GM23338 (cell line): ENCODE measurements at regions not wholly inside any gene's neighbourhood (a gene's known extent, or its start where the extent isn't known, plus 50 kb on each side); places are given as distances from the start of the nearest gene placed in this dataset.

ENCODE experiments used
- ATAC-seq: fragments of 200-7000 bp; cut with Tn5 transposase; 3 replicates; pipeline ENCODE4 v1.9.1; 2020
- DNase-seq: peaks from one replicate; pipeline ENCODE4 v3.0.0-alpha.2; 2015; ENCODE audit warnings: low spot score
- H2AFZ ChIP-seq: fragments of 200-600 bp; sonication (generic); 2 replicates; pipeline ENCODE4 v1.8.0; 2016; ENCODE audit warnings: antibody characterized with exemption, mild to moderate bottlenecking, moderate library complexity
- H3F3A ChIP-seq: fragments of 200-600 bp; sonication (generic); replicated peaks from 2 replicates; pipeline ENCODE4 v1.8.0; 2017; ENCODE audit warnings: antibody characterized with exemption, mixed run types, low read depth
- H3K27ac ChIP-seq: fragments of 200-600 bp; sonication (generic); 2 replicates; pipeline ENCODE4 v1.6.1; 2016; ENCODE audit warnings: low read depth
- H3K27me3 ChIP-seq: fragments of 200-600 bp; sonication (generic); 2 replicates; pipeline ENCODE4 v1.8.0; 2016; ENCODE audit warnings: mild to moderate bottlenecking, mixed run types, moderate library complexity; ENCODE audit not compliant: insufficient read depth
- H3K36me3 ChIP-seq: fragments of 200-600 bp; sonication (generic); 2 replicates; pipeline ENCODE4 v1.8.0; 2016; ENCODE audit warnings: mild to moderate bottlenecking; ENCODE audit not compliant: insufficient read depth
- H3K4me1 ChIP-seq: fragments of 200-600 bp; sonication (generic); 2 replicates; pipeline ENCODE4 v1.8.0; 2016; ENCODE audit warnings: mild to moderate bottlenecking, moderate library complexity; ENCODE audit not compliant: insufficient read depth
- H3K4me2 ChIP-seq: fragments of 200-600 bp; sonication (generic); 2 replicates; pipeline ENCODE4 v1.7.1; 2017; ENCODE audit warnings: mixed run types
- H3K4me3 ChIP-seq: fragments of 200-600 bp; sonication (generic); 2 replicates; pipeline ENCODE4 v1.6.1; 2016; ENCODE audit warnings: mixed run types
- H3K79me2 ChIP-seq: fragments of 200-600 bp; sonication (generic); replicated peaks from 2 replicates; pipeline ENCODE4 v1.8.0; 2017; ENCODE audit warnings: mild to moderate bottlenecking; ENCODE audit not compliant: insufficient read depth
- H3K9me2 ChIP-seq: fragments of 200-600 bp; sonication (generic); 2 replicates; pipeline ENCODE4 v1.8.0; 2017; ENCODE audit not compliant: insufficient read depth
- H4K20me1 ChIP-seq: fragments of 200-600 bp; sonication (generic); replicated peaks from 2 replicates; pipeline ENCODE4 v1.8.0; 2017; ENCODE audit warnings: mild to moderate bottlenecking; ENCODE audit not compliant: insufficient read depth
- H3K27ac Mint-ChIP-seq: 2 replicates; pipeline ENCODE4 v1.8.0; 2020; ENCODE audit warnings: inconsistent platforms, mild to moderate bottlenecking, moderate library complexity, mixed read lengths
- H3K27me3 Mint-ChIP-seq: 3 replicates; pipeline ENCODE4 v1.8.0; 2022; ENCODE audit warnings: low read depth, mild to moderate bottlenecking, moderate library complexity, mixed read lengths, inconsistent platforms; ENCODE audit not compliant: insufficient read depth, poor library complexity
- H3K36me3 Mint-ChIP-seq: 3 replicates; pipeline ENCODE4 v1.8.0; 2021; ENCODE audit warnings: low read depth, mild to moderate bottlenecking, inconsistent platforms, moderate library complexity, mixed read lengths
- H3K4me1 Mint-ChIP-seq: 3 replicates; pipeline ENCODE4 v1.8.0; 2020; ENCODE audit warnings: mild to moderate bottlenecking, inconsistent platforms, mixed read lengths
- H3K4me3 Mint-ChIP-seq: 3 replicates; pipeline ENCODE4 v1.8.0; 2021; ENCODE audit warnings: moderate library complexity, mild to moderate bottlenecking, inconsistent platforms, mixed read lengths
- H3K9me3 Mint-ChIP-seq: 3 replicates; pipeline ENCODE4 v1.8.0; 2020; ENCODE audit warnings: moderate library complexity, mild to moderate bottlenecking, inconsistent platforms, mixed read lengths
- EZH2 ChIP-seq: fragments of 200-600 bp; sonication (generic); IDR thresholded peaks from one replicate; pipeline ENCODE4 v1.8.0; 2017; ENCODE audit warnings: antibody characterized with exemption, mild to moderate bottlenecking, low read depth; ENCODE audit not compliant: unreplicated experiment
- EZH2phosphoT487 ChIP-seq: fragments of 200-600 bp; sonication (generic); IDR thresholded peaks from one replicate; pipeline ENCODE4 v1.8.1; 2018; ENCODE audit warnings: antibody characterized with exemption; ENCODE audit not compliant: unreplicated experiment
- JUNB ChIP-seq: IDR thresholded peaks from one replicate; pipeline ENCODE4 v1.6.1; 2016; ENCODE audit warnings: antibody characterized with exemption; ENCODE audit not compliant: unreplicated experiment
- NANOG ChIP-seq: IDR thresholded peaks from 2 replicates; pipeline ENCODE4 v1.6.1; 2016; ENCODE audit warnings: antibody characterized with exemption, borderline replicate concordance
- ZNF114 ChIP-seq: fragments of 250-450 bp; sonication (Bioruptor Pico); IDR thresholded peaks from 2 replicates; pipeline ENCODE4 v1.5.0; 2020; ENCODE audit warnings: mild to moderate bottlenecking, moderate library complexity
- ZNF331 ChIP-seq: fragments of 250-450 bp; sonication (Bioruptor Pico); IDR thresholded peaks from 2 replicates; pipeline ENCODE4 v1.5.0; 2020; ENCODE audit warnings: low read depth, mild to moderate bottlenecking, moderate library complexity
- TF ChIP-seq, protein P1 (sequence below), 2 experiments: fragments of 200-600 bp in 1 of 2; sonication (generic) in 1 of 2; conservative IDR thresholded peaks; 2 replicates each; pipeline versions ENCODE4 v1.5.1 to v1.6.1; 2016 to 2017; ENCODE audit warnings: antibody characterized with exemption in 2 of 2, low read depth in 2 of 2, mild to moderate bottlenecking in 2 of 2, moderate library complexity in 1 of 2
- TF ChIP-seq, protein P2 (sequence below): IDR thresholded peaks from 2 replicates; pipeline ENCODE4 v1.6.1; 2016; ENCODE audit warnings: antibody characterized with exemption
- TF ChIP-seq, protein P3 (sequence below): IDR thresholded peaks from one replicate; pipeline ENCODE4 v1.6.1; 2018; ENCODE audit warnings: antibody characterized with exemption; ENCODE audit not compliant: unreplicated experiment

DNA sequence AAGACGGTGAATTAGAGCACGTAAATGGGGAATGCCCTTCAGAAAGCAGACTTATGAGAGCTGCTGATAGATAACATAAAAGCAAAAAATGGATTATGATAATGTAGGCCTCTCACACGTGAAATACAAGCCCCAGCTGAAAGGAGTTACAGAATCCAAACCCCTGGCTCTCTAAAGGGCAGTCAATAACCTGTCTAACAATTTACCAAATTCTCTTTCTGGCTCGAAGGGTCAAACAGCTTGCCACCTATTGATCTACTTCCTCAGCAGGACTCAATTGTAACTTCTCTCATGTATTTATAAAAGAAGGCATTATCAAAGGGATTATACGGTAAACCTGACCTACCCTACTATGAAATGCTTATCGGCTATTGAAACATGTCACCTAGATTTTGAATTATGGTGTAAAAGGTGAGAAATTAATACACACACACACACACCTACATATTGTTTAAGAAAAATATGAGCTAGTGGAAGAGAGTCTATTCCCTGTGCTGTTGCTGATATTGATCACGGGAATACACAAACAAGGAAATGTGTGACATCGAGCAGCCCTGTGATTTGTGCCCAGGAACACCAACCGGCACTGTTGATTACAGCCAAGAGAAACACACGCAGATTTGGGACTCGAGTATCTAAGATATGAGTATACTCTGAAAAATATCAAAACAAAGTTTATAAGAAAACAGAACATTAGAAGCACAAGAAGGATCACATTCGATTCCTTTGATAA is 135.6 kb upstream of the NEBL start (continued):
- TF ChIP-seq EZH2: no peak
- TF ChIP-seq NANOG: no peak
- TF ChIP-seq, protein P1, sequence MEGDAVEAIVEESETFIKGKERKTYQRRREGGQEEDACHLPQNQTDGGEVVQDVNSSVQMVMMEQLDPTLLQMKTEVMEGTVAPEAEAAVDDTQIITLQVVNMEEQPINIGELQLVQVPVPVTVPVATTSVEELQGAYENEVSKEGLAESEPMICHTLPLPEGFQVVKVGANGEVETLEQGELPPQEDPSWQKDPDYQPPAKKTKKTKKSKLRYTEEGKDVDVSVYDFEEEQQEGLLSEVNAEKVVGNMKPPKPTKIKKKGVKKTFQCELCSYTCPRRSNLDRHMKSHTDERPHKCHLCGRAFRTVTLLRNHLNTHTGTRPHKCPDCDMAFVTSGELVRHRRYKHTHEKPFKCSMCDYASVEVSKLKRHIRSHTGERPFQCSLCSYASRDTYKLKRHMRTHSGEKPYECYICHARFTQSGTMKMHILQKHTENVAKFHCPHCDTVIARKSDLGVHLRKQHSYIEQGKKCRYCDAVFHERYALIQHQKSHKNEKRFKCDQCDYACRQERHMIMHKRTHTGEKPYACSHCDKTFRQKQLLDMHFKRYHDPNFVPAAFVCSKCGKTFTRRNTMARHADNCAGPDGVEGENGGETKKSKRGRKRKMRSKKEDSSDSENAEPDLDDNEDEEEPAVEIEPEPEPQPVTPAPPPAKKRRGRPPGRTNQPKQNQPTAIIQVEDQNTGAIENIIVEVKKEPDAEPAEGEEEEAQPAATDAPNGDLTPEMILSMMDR (conservative IDR thresholded peaks at IDR 0.05; ENCODE audit: low read depth in 2 of 2): no peak
- TF ChIP-seq JUNB: no peak

DNA sequence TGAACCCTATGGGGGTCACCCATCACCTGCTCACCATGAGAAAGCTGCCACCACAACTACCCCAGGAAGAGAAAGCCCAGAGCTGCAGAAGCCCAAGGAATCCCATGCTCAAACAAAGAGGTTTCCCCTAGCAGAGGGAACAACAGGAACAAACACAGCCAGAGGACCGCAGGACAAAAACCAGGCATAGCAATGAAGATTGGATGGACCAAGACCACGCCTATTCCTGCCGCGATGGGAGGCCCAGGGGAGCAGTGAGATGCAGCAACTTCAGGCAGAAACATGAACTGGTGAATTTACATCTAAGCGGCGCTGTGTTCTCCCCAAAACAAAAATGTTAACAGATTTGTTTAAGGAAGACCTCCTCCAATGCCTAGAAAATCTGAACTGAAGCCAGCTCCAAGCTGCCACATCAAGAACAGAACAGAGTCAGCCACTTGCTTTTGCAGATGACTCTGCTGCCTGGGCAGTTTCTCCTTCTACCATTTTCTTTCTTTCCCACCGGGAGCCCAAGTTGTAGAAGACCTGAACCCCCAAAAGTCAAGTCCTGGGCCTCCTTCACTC is 134.2 kb upstream of the NEBL start:
- H3K27me3 ChIP-seq: no peaks in the 10 kb centered on the region
- no peaks in the 10 kb centered on the region for H3F3A ChIP-seq
- H3K27ac Mint-ChIP-seq: no peak overlapping the region
- H3K79me2 ChIP-seq: no peaks in the 10 kb centered on the region
- no peak for TF ChIP-seq ZNF114 (CRISPR knock-in tag)
- no peak for TF ChIP-seq JUNB
- no peak for TF ChIP-seq EZH2phosphoT487
- TF ChIP-seq, protein P2, sequence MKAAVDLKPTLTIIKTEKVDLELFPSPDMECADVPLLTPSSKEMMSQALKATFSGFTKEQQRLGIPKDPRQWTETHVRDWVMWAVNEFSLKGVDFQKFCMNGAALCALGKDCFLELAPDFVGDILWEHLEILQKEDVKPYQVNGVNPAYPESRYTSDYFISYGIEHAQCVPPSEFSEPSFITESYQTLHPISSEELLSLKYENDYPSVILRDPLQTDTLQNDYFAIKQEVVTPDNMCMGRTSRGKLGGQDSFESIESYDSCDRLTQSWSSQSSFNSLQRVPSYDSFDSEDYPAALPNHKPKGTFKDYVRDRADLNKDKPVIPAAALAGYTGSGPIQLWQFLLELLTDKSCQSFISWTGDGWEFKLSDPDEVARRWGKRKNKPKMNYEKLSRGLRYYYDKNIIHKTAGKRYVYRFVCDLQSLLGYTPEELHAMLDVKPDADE: no peak
- no peak for TF ChIP-seq NANOG
- no peaks in the 10 kb centered on the region for H4K20me1 ChIP-seq
- H2AFZ ChIP-seq: no peak overlapping the region
- no peaks in the 10 kb centered on the region for H3K36me3 ChIP-seq
- H3K4me3 Mint-ChIP-seq: no peak overlapping the region
- no peaks in the 10 kb centered on the region for H3K4me1 ChIP-seq
- H3K4me3 ChIP-seq: no peak overlapping the region
- H3K9me2 ChIP-seq: peaks cover 9% of the 10 kb centered on the region; the same call in 1 of the 2 replicates
- DNase-seq: no peak
- H3K27me3 Mint-ChIP-seq: no peaks in the 10 kb centered on the region
- no peaks in the 10 kb centered on the region for H3K36me3 Mint-ChIP-seq
- no peaks in the 10 kb centered on the region for H3K4me1 Mint-ChIP-seq
- no peak overlapping the region for H3K27ac ChIP-seq
- ATAC-seq: no peak
- H3K9me3 Mint-ChIP-seq: peaks cover 7% of the 10 kb centered on the region; the same call in 2 of the 3 replicates
- H3K4me2 ChIP-seq: no peak overlapping the region

DNA sequence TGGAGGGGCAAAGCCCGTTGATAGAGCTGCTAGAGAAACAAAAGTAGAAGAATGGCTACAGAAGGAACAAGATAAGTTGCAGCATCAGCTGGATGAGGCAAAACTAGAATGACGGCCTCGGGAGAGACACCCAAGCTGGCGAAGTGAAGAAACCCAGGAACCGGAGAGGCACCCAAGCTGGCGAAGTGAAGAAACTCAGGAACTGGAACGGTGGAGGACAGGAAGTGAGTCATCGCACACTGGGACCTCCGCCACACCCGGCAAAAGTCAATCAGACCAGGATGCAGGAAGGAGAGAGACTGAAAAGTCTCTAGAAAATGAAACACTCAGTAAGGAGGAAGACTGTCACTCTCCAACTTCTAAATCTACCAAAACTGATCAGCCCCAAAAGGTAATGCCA is 133.0 kb upstream of the NEBL start:
- H3K27ac Mint-ChIP-seq: no peak overlapping the region
- no peak for ATAC-seq
- no peak overlapping the region for H2AFZ ChIP-seq
- TF ChIP-seq, protein P2: no peak
- TF ChIP-seq, protein P1 (conservative IDR thresholded peaks at IDR 0.05; ENCODE audit: low read depth in 2 of 2): no peak
- no peak for TF ChIP-seq NANOG
- TF ChIP-seq ZNF331 (CRISPR knock-in tag): no peak
- TF ChIP-seq, protein P3, sequence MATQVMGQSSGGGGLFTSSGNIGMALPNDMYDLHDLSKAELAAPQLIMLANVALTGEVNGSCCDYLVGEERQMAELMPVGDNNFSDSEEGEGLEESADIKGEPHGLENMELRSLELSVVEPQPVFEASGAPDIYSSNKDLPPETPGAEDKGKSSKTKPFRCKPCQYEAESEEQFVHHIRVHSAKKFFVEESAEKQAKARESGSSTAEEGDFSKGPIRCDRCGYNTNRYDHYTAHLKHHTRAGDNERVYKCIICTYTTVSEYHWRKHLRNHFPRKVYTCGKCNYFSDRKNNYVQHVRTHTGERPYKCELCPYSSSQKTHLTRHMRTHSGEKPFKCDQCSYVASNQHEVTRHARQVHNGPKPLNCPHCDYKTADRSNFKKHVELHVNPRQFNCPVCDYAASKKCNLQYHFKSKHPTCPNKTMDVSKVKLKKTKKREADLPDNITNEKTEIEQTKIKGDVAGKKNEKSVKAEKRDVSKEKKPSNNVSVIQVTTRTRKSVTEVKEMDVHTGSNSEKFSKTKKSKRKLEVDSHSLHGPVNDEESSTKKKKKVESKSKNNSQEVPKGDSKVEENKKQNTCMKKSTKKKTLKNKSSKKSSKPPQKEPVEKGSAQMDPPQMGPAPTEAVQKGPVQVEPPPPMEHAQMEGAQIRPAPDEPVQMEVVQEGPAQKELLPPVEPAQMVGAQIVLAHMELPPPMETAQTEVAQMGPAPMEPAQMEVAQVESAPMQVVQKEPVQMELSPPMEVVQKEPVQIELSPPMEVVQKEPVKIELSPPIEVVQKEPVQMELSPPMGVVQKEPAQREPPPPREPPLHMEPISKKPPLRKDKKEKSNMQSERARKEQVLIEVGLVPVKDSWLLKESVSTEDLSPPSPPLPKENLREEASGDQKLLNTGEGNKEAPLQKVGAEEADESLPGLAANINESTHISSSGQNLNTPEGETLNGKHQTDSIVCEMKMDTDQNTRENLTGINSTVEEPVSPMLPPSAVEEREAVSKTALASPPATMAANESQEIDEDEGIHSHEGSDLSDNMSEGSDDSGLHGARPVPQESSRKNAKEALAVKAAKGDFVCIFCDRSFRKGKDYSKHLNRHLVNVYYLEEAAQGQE: no peak
- no peak for TF ChIP-seq ZNF114 (CRISPR knock-in tag)

More for the DNA sequence above, 133.0 kb upstream of the NEBL start:
- no peaks in the 10 kb centered on the region for H3K36me3 Mint-ChIP-seq
- H3K4me1 ChIP-seq: no peaks in the 10 kb centered on the region
- H3K4me3 Mint-ChIP-seq: no peak overlapping the region
- no peak overlapping the region for H3K4me3 ChIP-seq
- H3F3A ChIP-seq: no peaks in the 10 kb centered on the region
- H3K27me3 Mint-ChIP-seq: no peaks in the 10 kb centered on the region
- no peak overlapping the region for H3K4me2 ChIP-seq
- no peaks in the 10 kb centered on the region for H3K79me2 ChIP-seq
- H3K9me2 ChIP-seq: peaks cover 9% of the 10 kb centered on the region; the same call in 1 of the 2 replicates
- DNase-seq: no peak
- H3K27me3 ChIP-seq: no peaks in the 10 kb centered on the region
- no peak overlapping the region for H3K27ac ChIP-seq
- no peaks in the 10 kb centered on the region for H3K4me1 Mint-ChIP-seq
- H4K20me1 ChIP-seq: no peaks in the 10 kb centered on the region
- H3K36me3 ChIP-seq: no peaks in the 10 kb centered on the region
- H3K9me3 Mint-ChIP-seq: peaks cover 7% of the 10 kb centered on the region; the same call in 2 of the 3 replicates
